Keratinocyte (primary cell): ENCODE measurements at regions not wholly inside any gene's neighbourhood (a gene's known extent, or its start where the extent isn't known, plus 50 kb on each side); places are given as distances from the start of the nearest gene placed in this dataset.

ENCODE experiments used
- DNase-seq: peaks from one replicate; pipeline ENCODE4 v3.0.0-alpha.2; 2011; ENCODE audit warnings: low read depth, missing footprints, low spot score
- FAIRE-seq: peaks from 2 replicates; lab custom pipeline; 2011; peaks lifted over from hg19 to GRCh38; lab: Jason Lieb, UNC
- H2AFZ ChIP-seq: 2 replicates; pipeline ENCODE4 v1.6.0; 2012; ENCODE audit warnings: low read length, control low read depth, inconsistent platforms; ENCODE audit not compliant: control insufficient read depth
- H3K27ac ChIP-seq: 2 replicates; pipeline ENCODE4 v1.5.1; 2011; ENCODE audit warnings: low read length; ENCODE audit not compliant: control insufficient read depth, insufficient read depth
- H3K27me3 ChIP-seq: 3 replicates; pipeline ENCODE4 v1.6.0; 2011; ENCODE audit warnings: low read length; ENCODE audit not compliant: control insufficient read depth, insufficient read depth; ENCODE audit errors: extremely low read depth
- H3K36me3 ChIP-seq, 2 experiments: 2 replicates in 1 of 2; 3 replicates in 1 of 2; pipeline ENCODE4 v1.5.1; 2011; ENCODE audit warnings: low read length in 2 of 2, mild to moderate bottlenecking in 1 of 2; ENCODE audit not compliant: control insufficient read depth in 2 of 2, insufficient read depth in 2 of 2; ENCODE audit errors: extremely low read depth in 1 of 2
- H3K4me1 ChIP-seq: 3 replicates; pipeline ENCODE4 v1.5.1; 2011; ENCODE audit warnings: low read length; ENCODE audit not compliant: control insufficient read depth, insufficient read depth; ENCODE audit errors: extremely low read depth
- H3K4me2 ChIP-seq: 3 replicates; pipeline ENCODE4 v1.6.0; 2011; ENCODE audit warnings: low read depth, low read length; ENCODE audit not compliant: control insufficient read depth, insufficient read depth; ENCODE audit errors: extremely low read depth
- H3K4me3 ChIP-seq, 3 experiments: fragments of 200-600 bp in 1 of 3; sonication (generic) in 1 of 3; 2 replicates in 2 of 3; 3 replicates in 1 of 3; pipeline ENCODE4 v1.5.1; 2011 to 2016; ENCODE audit warnings: low read length in 3 of 3, mild to moderate bottlenecking in 3 of 3, control low read depth in 2 of 3, inconsistent platforms in 1 of 3, low read depth in 1 of 3, mixed read lengths in 1 of 3, mixed run types in 1 of 3, moderate library complexity in 1 of 3; ENCODE audit not compliant: control insufficient read depth in 2 of 3, insufficient read depth in 2 of 3; ENCODE audit errors: extremely low read depth in 1 of 3
- H3K79me2 ChIP-seq: 2 replicates; pipeline ENCODE4 v1.6.0; 2012; ENCODE audit warnings: low read length; ENCODE audit not compliant: control insufficient read depth, insufficient read depth
- H3K9ac ChIP-seq: 3 replicates; pipeline ENCODE4 v1.6.0; 2011; ENCODE audit warnings: low read length; ENCODE audit not compliant: control insufficient read depth, insufficient read depth; ENCODE audit errors: extremely low read depth
- H3K9me1 ChIP-seq: 3 replicates; pipeline ENCODE4 v1.6.0; 2011; ENCODE audit warnings: low read length; ENCODE audit not compliant: control insufficient read depth, insufficient read depth; ENCODE audit errors: extremely low read depth
- H3K9me3 ChIP-seq: 2 replicates; pipeline ENCODE4 v1.5.1; 2012; ENCODE audit warnings: low read depth, low read length; ENCODE audit not compliant: control insufficient read depth
- H4K20me1 ChIP-seq: 3 replicates; pipeline ENCODE4 v1.6.0; 2011; ENCODE audit warnings: low read length; ENCODE audit not compliant: control insufficient read depth, insufficient read depth; ENCODE audit errors: extremely low read depth
- EZH2 ChIP-seq: IDR thresholded peaks from one replicate; pipeline ENCODE4 v1.6.1; 2012; ENCODE audit warnings: inconsistent platforms, mild to moderate bottlenecking, low read length, moderate library complexity
- dilution Hi-C: fragments of 300-500 bp; cut with MboI; formaldehyde crosslinking; loops from one replicate; pipeline ENCODE4 v1.7.0; 2020; ENCODE audit warnings: low sequenced_read_pairs; ENCODE audit not compliant: extremely low pct_ligation_motif_present
- TF ChIP-seq, protein P1 (sequence below), 3 experiments: IDR thresholded peaks in 1 of 3; conservative IDR thresholded peaks in 1 of 3; optimal IDR thresholded peaks in 1 of 3; 2 replicates in 2 of 3; 3 replicates in 1 of 3; pipeline versions ENCODE3 to v1.5.1; 2011; ENCODE audit warnings: low read length in 3 of 3, mild to moderate bottlenecking in 3 of 3, moderate library complexity in 2 of 3, control low read depth in 1 of 3, inconsistent platforms in 1 of 3; ENCODE audit not compliant: insufficient read depth in 2 of 3; ENCODE audit errors: extremely low read depth in 1 of 3

GRCh38 chrX:113586281-113586898, 745.8 kb upstream of the AMOT start:
- Histone ChIP-seq H3K9me1 (no peaks in the 10 kb centered on the region), H3K27ac (no peak overlapping the region), H3K4me2 (no peak overlapping the region), H3K9ac (no peak overlapping the region), H3K4me1 (no peaks in the 10 kb centered on the region), H3K79me2 (no peaks in the 10 kb centered on the region), H3K36me3 (no peaks in the 10 kb centered on the region), H2AFZ (no peak overlapping the region), H3K9me3 (no peaks in the 10 kb centered on the region), H3K27me3 (no peaks in the 10 kb centered on the region), H4K20me1 (no peaks in the 10 kb centered on the region), H3K4me3 (no peak overlapping the region)
- TF ChIP-seq EZH2: no peak
- TF ChIP-seq, protein P1, sequence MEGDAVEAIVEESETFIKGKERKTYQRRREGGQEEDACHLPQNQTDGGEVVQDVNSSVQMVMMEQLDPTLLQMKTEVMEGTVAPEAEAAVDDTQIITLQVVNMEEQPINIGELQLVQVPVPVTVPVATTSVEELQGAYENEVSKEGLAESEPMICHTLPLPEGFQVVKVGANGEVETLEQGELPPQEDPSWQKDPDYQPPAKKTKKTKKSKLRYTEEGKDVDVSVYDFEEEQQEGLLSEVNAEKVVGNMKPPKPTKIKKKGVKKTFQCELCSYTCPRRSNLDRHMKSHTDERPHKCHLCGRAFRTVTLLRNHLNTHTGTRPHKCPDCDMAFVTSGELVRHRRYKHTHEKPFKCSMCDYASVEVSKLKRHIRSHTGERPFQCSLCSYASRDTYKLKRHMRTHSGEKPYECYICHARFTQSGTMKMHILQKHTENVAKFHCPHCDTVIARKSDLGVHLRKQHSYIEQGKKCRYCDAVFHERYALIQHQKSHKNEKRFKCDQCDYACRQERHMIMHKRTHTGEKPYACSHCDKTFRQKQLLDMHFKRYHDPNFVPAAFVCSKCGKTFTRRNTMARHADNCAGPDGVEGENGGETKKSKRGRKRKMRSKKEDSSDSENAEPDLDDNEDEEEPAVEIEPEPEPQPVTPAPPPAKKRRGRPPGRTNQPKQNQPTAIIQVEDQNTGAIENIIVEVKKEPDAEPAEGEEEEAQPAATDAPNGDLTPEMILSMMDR (optimal IDR thresholded peaks at IDR 0.05 in 1 of 3, IDR thresholded peaks at IDR 0.05 in 1 of 3, conservative IDR thresholded peaks at IDR 0.05 in 1 of 3; ENCODE audit: extremely low read depth in 1 of 3, insufficient read depth in 2 of 3, low read length in 3 of 3): no peak
- FAIRE-seq (no peak), DNase-seq (no peak)
- dilution Hi-C loops: no loop called here

GRCh38 chrX:113580486-113580885, 739.9 kb upstream of the AMOT start:
- Histone ChIP-seq H3K4me2 (no peak overlapping the region), H3K27me3 (no peaks in the 10 kb centered on the region), H3K9ac (no peak overlapping the region), H3K4me1 (no peaks in the 10 kb centered on the region), H4K20me1 (no peaks in the 10 kb centered on the region), H3K36me3 (no peaks in the 10 kb centered on the region), H2AFZ (no peak overlapping the region), H3K9me3 (no peaks in the 10 kb centered on the region), H3K9me1 (no peaks in the 10 kb centered on the region), H3K4me3 (no peak overlapping the region), H3K79me2 (no peaks in the 10 kb centered on the region), H3K27ac (no peak overlapping the region)
- no peak for TF ChIP-seq EZH2
- TF ChIP-seq, protein P1 (optimal IDR thresholded peaks at IDR 0.05 in 1 of 3, IDR thresholded peaks at IDR 0.05 in 1 of 3, conservative IDR thresholded peaks at IDR 0.05 in 1 of 3; ENCODE audit: extremely low read depth in 1 of 3, insufficient read depth in 2 of 3, low read length in 3 of 3): no peak
- no peak for DNase-seq
- dilution Hi-C loops: no loop called here
- FAIRE-seq: no peak
